Right forelimb (tissue), 1 donor: ENCODE measurements at regions not wholly inside any gene's neighbourhood (a gene's known extent, or its start where the extent isn't known, plus 50 kb on each side); places are given as distances from the start of the nearest gene placed in this dataset.
"Not testable (repeated sequence)": the region's sequence is repeated elsewhere in the genome, so short reads cannot be mapped to it uniquely, and the experiment has no call there.

Source experiments
- DNase-seq: peaks from one replicate; pipeline ENCODE4 v3.0.0-alpha.2; 2018

DNA sequence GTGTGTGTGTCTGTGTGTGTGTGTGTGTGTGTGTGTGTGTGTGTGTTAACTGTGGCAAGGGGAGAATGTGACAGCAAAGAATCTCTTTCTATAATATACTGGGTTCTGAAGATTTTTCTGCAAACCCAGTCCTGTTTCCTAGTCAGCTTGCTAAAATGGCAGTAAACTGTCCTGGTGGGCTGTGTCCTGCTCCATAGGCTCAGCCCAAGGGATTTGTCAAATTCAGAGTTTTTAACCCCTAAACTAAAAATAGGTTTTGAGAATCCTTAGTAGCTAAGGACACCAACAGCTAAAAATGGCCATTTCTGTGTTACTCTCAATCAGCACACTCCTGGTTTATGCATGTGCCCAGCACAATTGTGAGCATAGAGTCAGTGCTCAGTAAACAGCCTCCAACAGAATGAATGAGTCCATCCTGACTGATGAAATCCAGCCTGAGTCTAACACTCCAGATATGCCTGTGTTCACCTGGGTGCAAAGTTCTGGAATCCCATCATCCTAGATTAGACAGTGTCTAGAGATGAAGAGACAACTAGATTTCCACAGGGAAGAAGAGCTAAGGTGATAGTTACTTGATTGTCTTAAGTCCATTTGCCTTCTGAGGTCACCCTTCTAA lies 192.6 kb downstream of the TTC6 start:
- DNase-seq, result no peak

DNA sequence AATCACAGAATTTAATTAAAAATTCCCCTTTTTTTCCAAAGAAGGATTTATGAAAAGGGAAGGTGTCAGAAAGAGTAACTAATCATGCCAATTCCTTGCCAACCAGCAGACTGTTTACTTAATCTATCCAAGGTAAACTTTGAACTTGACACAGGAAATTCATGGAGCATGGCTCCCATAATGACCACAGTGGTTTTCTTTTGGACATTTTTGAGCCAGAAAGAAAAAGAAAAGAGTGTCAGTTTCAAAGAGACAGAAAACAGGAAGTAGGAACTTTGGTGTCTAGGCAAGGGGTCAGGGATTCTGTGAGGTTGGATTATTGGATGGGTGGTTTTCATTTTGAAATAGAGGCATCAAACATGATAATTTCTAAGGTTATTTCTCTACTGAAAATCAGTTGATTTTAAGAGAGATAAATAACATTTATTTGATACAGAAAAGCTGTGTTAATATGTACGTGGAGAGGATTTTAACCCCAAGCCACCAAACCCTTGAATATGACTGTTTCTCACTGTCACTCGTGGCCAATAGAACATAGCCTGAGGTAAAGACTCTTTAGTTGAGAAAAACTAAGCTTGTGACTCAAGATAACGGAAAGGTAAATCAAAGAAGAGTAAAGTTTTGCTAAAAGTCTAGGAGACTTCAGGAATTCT lies 196.1 kb downstream of the TTC6 start:
- DNase-seq, result no peak

DNA sequence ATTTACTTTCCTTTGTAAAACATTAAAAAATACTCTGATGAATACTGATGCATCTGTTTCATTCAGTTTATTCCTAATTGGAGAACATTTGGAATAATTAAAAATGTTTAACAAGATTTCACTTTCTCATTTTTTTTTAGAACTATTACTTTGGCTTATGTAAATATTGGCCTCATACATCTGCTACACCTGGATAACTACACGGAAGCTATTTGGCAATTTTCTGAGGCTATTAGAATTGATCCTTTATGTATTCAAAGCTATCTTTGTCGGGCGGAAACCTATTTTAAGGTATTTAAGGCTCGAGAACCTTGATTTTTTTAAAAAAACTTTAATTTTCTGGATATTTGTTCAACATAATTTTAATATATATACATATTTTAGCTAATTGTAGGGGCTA lies 196.7 kb downstream of the TTC6 start:
- no peak for DNase-seq

DNA sequence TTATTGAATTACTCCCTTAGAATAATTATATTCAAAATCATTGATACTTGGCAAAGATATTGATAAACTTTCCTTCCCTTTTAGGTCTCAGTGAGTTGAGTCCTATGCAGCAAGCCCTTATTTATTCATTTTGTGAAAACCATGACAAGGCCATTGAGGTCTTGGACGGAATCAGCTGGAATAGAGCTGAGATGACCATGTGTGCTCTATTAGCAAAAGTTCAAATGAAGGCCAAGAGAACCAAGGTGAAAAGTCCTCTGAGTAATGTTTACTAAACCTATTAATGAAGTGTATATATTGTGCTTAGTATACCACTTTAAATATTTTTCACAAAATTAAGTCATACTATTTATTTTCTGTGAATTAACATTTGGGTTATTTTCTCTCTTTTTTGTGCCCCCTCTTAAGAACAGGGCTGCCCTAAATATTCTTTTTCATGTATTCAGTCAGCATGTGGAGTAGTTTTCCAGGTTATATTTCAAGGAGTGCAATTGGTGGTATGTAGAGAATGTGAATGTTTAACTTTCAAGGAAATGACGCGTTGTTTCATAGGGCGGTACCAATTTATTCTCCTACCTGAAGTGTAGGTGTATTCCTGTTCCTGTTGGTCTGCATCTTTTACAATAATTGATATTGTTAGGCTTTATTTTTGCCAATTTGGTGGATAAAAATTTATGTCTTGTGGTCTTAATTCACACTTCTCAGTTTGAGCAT lies 201.4 kb downstream of the TTC6 start:
- no peak for DNase-seq

DNA sequence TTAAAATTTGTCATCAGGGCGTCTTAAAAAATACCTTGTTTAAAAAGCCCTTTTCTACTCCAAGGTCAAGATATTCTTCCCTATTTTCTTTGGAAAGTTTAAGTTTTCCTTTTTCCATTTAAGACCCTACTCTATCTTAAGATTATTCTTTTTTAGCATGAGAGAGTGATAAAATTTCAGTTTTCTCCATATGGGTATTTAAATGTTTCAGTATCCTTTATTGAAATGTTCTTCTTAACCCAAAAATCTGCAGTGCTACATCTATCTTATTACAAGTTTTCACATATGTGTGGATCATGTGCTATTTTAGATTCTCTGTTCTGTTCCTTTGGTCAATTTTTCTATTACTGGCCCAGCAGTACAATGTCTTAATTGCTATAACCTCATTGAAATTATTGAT lies 202.2 kb downstream of the TTC6 start:
- no peak for DNase-seq

DNA sequence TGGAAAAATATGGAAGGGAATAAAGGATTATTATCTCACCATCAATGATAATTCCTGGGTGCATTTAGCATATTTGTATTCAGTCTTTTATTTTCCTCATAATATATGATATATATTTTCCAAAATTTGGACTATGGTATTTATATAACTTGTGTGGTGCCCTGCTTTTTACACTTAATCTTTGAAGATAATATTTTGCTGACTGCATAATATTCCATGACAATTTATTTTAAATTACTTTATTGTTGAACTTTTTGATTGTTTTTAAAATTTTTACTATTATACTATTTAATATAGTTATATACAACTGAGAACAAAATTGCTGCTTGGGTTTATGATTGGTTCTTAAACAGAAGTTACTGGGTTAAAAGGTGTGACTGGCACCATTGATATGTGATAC lies 212.3 kb downstream of the TTC6 start:
- DNase-seq, result no peak

DNA sequence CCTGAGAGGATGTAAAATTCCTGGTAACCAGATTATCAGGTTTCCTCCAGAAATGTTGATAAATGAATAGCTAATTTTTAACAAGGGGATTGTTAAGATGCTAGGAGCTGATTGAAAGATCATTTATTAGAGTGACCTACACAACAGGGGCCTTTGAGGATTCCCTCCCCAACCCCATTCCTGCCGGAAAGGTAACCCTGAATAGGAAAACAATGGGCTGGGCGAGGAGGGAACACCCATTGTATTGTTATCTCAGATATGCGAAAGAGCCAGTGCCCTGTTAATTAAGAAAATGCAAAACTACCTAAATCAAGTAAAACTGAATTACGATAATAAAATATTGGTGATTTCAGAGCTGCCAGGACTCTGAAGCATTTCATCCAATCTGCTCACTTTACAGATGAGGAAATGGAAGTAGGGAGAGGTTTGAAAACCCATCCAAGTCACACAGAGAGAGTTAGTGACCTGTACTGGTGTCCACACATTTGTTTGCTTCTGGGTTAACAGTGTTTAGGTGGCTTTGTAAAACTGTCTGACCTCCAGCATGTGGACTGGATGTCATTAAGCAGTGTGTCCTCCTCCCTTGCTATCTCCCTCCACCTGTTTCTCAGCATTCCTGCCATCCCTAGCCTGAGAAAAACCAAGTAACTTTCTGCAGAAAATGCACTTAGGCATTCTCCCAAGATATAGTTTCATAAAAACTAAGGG lies 214.8 kb downstream of the TTC6 start:
- DNase-seq, result no peak

DNA sequence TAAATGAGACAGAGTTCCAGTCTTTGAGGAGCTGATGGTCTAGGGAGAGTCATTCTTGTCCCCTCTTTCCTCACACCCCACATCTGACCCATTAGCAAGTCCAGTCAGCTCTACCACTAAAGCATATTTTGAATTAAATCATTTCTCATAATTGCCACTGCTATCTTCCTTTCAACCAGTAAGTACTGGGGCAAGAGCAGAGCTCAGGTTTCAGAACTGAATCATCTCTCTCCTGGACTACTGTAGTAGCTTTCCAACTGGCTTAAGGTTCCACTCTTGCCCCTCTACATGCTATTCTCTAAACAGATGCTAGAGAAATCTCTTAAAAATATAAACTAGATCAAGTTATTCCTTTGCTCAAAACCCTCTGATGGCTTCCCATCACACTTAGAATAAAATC lies 218.3 kb downstream of the TTC6 start:
- no peak for DNase-seq

DNA sequence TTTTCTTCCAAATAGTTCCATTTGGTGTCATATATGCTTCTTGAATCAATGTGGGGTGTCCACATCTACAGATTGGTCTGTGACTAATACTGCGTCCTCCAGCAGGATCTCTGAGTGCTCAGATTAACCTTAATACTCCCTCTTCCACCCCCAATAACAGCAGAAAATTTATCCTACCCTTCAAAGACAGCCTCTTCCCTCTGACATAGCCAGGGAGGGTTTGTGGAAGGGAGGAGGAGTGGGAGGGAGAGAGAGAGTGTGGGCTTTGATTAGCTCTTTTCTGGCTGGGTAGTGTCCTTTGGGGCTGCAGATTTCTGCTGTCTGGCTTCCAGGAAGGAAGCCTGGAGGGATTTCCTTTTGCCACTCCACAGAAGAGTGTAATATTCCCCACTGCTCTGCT lies 220.7 kb downstream of the TTC6 start:
- no peak for DNase-seq

DNA sequence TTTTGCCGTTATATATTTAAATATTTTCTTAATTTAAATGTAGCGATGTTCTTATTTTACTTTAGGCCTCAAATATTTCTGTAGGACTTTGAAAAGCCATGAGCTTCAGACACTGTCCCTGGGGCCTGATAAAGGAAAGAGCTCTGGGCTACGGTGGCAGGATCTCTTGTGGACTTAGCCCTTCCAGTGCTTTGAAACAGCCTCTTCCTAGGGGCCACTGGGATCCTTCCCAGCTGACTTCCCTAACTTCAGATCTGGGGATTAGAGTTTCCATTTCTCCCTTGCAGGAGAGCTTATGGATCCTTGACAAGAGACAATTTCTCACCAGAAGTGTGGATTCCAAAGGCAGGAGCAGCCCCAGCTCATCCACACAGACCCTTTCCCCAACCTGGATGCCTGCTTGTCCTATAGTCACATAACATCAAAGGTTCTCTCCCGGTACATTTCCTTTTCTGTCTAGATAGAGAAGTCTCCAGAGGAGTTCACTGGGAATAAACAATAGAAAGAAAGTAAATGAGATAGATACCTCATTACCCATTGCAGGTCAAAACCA lies 221.4 kb downstream of the TTC6 start:
- DNase-seq, result no peak

DNA sequence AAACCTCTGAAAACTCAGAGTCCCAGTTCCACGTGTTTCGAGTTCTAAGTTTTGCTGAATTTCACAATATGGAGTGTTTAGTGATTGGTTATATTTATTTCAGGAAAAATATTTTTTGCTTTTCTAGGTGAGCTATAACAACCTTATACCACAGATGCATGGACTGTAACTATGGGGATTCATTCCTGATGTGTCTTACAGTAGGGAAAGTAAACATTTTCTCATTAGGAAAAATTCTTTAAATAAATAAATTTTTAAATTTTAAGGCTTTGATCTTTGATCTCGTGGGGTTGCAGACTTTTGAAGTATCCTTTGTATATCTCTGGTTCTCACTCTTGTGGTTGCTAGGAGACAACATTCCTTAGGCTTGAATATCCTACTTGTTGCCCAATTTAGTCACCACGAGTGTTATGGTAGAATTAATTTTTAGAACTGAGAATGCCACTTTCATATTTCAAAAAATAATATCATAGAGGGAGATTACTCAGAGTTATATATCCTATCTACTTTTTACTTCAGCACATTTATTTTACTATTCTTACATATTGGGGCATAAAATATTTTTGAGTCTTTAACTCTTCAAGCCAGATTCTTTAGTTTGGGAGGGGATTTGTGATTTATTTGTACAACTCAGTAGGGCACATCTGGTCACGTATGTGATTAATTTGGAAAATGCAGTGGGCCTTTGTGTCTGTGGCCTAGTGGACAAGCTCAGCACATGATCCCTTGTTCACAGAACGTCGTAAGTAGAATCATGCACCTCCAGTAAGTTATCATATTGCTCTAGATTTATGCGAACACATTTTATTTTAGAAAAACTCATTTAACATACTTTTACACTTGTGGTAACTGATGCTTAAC lies 224.0 kb downstream of the TTC6 start:
- no peak for DNase-seq

DNA sequence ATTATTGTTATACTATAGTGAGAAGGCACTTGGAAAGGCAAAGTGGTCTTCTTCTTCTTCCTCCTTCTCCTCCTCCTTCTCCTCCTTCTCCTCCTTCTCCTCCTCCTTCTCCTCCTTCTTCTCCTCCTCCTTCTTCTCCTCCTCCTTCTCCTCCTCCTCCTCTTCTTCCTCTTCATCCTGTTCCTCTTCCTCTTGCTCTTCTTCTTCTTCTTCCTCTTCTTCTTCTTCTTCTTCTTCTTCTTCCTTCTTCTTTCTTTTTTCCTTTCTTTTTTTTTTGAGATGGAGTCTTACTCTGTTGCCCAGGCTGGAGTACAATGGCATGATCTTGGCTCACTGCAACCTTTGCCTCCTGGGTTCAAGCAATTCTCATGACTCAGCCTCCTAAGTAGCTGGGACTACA lies 225.4 kb downstream of the TTC6 start:
- not testable (repeated sequence) for DNase-seq

DNA sequence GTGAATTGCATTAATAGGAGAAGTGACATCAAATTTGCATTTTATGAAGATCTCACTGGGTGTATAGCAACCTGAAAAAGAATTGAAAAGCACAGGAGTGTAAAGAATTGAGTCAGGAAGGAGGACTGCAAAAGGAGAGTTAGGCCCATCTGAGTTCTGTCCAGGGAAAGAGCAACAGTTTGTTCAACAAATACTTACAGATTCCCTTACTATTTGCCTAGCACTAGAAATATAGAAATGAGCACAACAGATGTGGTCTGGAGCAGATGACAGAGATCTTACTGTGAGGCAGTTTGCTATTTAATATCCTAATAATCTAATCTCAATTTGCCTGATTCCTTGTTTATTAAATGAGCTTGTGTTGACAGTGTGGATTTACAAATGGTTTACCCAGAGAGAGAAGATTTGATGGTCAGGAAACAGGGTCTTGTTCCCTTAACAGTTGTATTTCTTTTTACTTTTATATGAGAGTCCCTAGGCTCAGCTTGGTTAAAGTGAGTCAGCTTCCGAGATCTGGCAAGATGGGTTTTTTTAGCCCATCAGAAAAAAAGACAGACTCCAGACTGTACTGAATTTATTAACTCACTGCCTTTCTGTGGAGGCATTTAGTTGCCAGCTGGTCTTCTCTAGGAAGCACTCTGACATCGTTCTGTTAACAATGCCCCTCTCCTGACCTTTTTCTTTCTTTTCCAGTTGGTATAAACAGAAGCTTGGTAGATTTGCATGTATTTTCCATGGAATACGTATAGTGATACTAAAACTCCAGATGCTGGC lies 229.7 kb downstream of the TTC6 start:
- DNase-seq, result no peak

DNA sequence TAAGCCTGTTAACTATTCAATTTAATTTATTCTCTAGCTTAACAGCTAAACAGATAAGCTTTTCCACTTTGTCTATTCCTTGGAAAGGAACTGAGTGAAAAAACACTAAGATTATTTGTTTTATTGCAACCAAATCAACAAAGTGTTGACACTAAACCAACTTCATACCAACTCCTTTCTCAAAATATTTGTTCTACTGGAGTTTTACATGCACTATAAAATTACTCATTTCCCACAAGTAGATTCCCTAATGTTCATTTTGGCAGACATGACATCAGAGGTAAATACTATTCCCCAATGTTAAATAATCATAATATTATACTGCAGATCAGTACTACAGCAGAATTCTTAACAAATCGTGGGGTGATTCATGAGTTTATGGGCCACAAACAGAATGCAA lies 231.4 kb downstream of the TTC6 start:
- no peak for DNase-seq

DNA sequence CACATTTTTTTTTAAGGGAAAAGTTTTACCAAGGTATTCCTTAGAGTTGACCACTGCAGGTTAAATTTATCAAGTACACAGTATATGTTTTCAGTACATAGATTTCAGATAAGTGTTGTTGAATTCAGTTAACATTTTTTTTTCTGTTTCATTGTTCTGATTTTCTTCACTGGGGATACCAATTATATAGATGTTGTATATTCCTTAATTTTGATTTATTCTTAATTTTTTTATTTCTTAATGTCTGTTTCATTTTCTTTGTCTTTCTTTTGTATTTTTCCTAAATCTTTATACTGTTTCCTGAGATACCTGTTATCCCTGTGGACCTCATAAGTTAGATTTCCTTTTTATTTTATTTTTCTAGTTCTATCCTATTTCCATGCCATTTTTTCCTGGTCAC lies 234.8 kb downstream of the TTC6 start:
- DNase-seq, result no peak

DNA sequence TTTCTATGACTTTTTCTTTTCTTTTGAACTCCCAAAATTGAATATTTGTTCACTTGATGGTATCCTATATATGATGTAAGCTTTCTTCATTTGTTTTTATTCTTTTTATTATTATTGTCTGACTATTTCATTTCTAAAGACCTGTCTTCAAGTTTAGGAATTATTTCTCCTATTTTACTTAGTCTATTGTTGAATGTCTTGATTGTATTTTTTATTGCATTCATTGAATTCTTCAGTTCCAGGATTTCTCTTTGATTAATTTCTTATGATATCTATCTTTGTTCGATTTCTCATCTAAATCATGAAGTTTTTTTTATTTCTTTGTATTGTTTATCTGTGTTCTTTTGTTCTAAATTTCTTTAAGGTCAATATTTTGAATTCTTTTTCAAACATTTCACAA lies 238.8 kb downstream of the TTC6 start:
- no peak for DNase-seq

DNA sequence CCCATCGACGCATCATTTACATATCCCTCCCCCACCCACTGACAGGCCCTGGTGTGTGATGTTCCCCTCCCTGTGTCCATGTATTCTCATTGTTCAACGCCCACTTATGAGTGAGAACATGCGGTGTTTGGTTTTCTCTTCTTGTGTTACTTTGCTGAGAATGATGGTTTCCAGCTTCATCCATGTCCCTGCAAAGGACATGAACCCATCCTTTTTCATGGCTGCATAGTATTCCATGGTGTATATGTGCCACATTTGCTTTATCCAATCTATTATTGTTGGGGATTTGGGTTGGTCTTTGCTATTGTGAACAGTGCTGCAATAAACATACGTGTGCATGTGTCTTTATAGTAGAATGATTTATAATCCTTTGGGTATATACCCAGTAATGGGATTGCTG lies 243.3 kb downstream of the TTC6 start:
- not testable (repeated sequence) for DNase-seq

DNA sequence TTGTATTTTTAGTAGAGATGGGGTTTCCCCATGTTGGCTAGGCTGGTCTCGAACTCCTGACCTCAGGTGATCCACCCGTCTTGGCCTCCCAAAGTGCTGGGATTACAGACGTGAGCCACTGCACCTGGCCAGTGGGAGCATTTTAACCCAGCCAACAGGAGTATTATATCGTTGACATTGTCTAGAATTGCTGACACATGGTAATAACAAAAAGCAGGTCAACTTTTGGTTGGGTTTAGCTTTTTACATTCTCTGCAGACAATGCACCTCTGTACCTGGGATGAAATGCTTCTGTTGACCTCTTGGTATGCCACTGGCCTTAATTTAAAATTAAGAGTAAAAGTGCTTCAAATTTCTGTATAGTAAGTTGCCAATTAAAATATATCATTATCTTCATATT lies 245.6 kb downstream of the TTC6 start:
- DNase-seq, result not testable (repeated sequence)

DNA sequence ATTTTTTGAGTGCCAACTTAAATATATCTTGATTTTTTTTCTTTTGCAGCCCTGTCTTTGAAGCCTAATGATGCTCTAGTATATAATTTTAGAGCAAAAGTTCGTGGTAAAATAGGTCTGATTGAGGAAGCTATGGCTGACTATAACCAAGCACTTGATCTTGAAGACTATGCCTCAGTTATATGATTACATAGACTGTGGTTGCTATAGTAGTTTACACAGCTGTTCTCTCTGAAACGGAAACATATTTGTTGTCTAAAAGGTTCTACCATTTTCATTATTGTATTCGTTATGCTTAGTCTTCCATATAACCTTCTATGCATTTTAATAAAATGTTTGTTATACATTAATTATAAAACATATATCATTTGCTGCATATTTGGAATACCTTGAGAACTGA lies 246.7 kb downstream of the TTC6 start:
- no peak for DNase-seq

DNA sequence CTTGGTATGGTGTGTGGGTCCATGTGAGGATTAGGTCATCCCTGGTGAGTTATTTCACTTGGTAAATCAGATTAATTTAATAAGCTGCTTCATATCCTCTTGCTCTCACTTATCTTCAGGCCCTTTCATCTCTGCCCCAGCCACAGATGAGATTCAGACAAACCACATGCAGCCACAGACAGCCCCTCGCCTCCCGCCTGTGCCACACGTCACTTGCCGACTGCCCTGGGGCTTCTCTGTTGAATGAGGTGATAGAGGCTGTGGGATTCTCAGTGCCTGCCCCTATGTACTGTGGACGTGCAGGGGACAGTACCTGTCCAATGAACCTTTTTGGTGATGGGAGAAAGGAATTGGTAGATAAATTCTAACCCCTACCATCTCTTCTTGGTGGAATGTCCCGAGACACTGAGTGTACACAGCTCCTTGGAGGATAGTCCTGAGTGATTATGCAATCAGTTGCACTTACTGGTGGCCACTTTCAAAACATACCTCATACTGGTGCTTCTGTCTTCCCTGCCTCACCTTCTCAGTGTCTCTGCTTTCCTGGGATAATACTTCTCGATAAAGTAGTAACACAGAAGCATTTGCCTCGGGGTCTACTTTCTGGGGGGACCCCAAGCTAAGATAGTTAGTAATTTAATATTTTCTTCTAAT lies 248.7 kb downstream of the TTC6 start:
- no peak for DNase-seq

DNA sequence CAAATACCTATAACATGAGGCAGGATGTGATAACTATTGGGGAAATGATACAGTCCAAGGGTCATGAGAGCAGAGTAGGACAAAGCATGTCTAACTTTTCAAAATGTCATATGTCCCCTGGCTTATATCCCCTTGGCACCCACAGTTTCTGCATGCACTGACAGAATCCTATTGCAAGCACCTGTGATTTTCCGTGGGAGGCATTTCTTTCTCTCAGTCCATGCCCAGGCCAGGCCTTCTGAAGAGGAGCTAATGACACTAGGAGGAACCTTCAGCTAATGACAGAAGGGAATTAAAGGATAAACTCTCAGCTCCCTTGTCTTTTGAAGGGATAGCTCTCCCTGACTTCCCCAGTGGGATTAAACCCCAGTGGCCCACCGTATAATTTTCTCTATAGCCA lies 249.2 kb downstream of the TTC6 start:
- no peak for DNase-seq
